Gastroesophageal sphincter (tissue), 4 donors: ENCODE measurements at regions not wholly inside any gene's neighbourhood (a gene's known extent, or its start where the extent isn't known, plus 50 kb on each side); places are given as distances from the start of the nearest gene placed in this dataset.

Experiments
- ATAC-seq: fragments of 150-250 bp; one replicate; pipeline ENCODE4 v1.9.1; 2016; ENCODE audit warnings: mild to moderate bottlenecking, moderate library complexity
- H3K27ac ChIP-seq, 4 donors: fragments of 200-600 bp; sonication (generic) in 3 of 4; 1 replicate in 3 of 4; 2 replicates in 1 of 4; pipeline ENCODE4 v1.5.1; 2016 to 2019
- H3K27me3 ChIP-seq: fragments of 200-600 bp; sonication (generic); one replicate; pipeline ENCODE4 v1.5.1; 2019
- H3K36me3 ChIP-seq, 2 donors: fragments of 200-600 bp; sonication (generic); one replicate each; pipeline ENCODE4 v1.5.1; 2019; ENCODE audit warnings: control low read depth in 1 of 2
- H3K4me1 ChIP-seq, 3 donors: fragments of 200-600 bp; sonication (generic); 1 replicate in 2 of 3; 2 replicates in 1 of 3; pipeline ENCODE4 v1.5.1; 2016 to 2019; ENCODE audit warnings: control low read depth in 2 of 3
- H3K4me3 ChIP-seq, 2 donors: fragments of 200-600 bp; sonication (generic); one replicate each; pipeline ENCODE4 v1.5.1; 2019; ENCODE audit warnings: mild to moderate bottlenecking in 1 of 2, moderate library complexity in 1 of 2
- H3K9me3 ChIP-seq, 3 donors: fragments of 200-600 bp; sonication (generic); one replicate each; pipeline ENCODE4 v1.5.1; 2017 to 2019; ENCODE audit warnings: control low read depth in 2 of 3
- EP300 ChIP-seq: sonication (generic); formaldehyde crosslinking; IDR thresholded peaks from one replicate; pipeline ENCODE4 v1.6.1; 2017; ENCODE audit warnings: antibody characterized with exemption, mild to moderate bottlenecking
- POLR2A ChIP-seq, 2 donors: fragments of 450-650 bp; IDR thresholded peaks; one replicate each; pipeline ENCODE4 v1.6.1; 2017; ENCODE audit warnings: antibody characterized with exemption in 2 of 2, mild to moderate bottlenecking in 2 of 2, moderate library complexity in 1 of 2
- POLR2AphosphoS5 ChIP-seq: sonication (generic); formaldehyde crosslinking; IDR thresholded peaks from one replicate; pipeline ENCODE4 v1.6.1; 2017; ENCODE audit warnings: antibody characterized with exemption
- WGBS, 2 donors: methylation state at CpG; one replicate each; pipeline ENCODE4 v1.1.5; 2018; ENCODE audit warnings: low coverage in 1 of 2; 5-methylcytosine and 5-hydroxymethylcytosine counted together
- TF ChIP-seq, protein P1 (sequence below), 4 experiments: fragments of 200-600 bp in 2 of 4; fragments of 450-650 bp in 2 of 4; sonication (generic) in 1 of 4; IDR thresholded peaks; one replicate each; pipeline ENCODE4 v1.5.1; 2017 to 2019; ENCODE audit warnings: antibody characterized with exemption in 4 of 4, mild to moderate bottlenecking in 2 of 4, moderate library complexity in 2 of 4

DNA sequence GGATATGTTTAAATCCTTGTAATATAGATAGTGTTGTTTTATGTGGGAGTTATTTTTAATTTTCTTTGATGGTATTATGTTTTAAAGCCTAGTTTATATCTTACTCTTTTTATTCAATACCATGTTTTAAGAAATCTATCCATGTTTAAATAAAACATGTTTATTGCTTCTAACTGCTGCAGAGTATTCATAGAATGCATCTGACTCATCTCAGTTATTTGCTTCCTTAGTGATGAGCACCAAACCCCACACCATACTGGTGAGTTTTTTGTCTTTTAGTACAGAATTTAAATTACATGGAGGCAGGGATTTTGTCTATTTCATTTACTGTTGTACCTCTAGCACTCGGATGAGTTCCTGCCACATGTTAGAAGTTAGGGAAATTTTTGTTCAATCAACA, 209.2 kb downstream of the NSUN3 start:
- TF ChIP-seq POLR2AphosphoS5 (no peak), POLR2A (IDR thresholded peaks at IDR 0.05) (no peak), EP300 (no peak)
- TF ChIP-seq, protein P1, sequence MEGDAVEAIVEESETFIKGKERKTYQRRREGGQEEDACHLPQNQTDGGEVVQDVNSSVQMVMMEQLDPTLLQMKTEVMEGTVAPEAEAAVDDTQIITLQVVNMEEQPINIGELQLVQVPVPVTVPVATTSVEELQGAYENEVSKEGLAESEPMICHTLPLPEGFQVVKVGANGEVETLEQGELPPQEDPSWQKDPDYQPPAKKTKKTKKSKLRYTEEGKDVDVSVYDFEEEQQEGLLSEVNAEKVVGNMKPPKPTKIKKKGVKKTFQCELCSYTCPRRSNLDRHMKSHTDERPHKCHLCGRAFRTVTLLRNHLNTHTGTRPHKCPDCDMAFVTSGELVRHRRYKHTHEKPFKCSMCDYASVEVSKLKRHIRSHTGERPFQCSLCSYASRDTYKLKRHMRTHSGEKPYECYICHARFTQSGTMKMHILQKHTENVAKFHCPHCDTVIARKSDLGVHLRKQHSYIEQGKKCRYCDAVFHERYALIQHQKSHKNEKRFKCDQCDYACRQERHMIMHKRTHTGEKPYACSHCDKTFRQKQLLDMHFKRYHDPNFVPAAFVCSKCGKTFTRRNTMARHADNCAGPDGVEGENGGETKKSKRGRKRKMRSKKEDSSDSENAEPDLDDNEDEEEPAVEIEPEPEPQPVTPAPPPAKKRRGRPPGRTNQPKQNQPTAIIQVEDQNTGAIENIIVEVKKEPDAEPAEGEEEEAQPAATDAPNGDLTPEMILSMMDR (IDR thresholded peaks at IDR 0.05), result no peak
- Histone ChIP-seq H3K4me1 (no peaks in the 10 kb centered on the region), H3K27ac (no peak overlapping the region), H3K9me3 (no peaks in the 10 kb centered on the region), H3K36me3 (no peaks in the 10 kb centered on the region), H3K4me3 (no peak overlapping the region), H3K27me3 (no peaks in the 10 kb centered on the region)
- WGBS, 2 donors, result 80 to 100% methylated on average over 1 of the region's 1 CpG
- ATAC-seq, result no peak

DNA sequence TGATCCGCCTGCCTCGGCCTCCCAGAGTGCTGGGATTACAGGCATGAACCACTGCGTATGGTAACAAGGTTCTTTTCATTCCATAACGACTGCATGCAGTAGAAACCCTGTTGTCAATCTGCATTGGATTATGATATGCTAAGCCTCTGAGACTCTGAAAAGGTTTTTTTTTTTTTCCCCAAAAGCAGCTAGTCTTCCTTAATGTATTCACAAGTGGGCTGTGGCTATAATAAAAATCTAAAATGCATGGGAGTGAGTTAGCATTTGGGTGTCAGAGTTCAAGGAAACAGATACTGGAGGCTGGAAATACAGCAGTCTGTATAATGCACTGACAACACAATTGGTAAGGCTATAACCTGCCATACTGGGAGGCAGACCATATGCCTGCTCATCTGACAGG, 218.1 kb downstream of the NSUN3 start:
- H3K9me3 ChIP-seq, result no peaks in the 10 kb centered on the region
- TF ChIP-seq POLR2A (IDR thresholded peaks at IDR 0.05), result no peak
- TF ChIP-seq POLR2AphosphoS5, result no peak
- TF ChIP-seq, protein P1 (IDR thresholded peaks at IDR 0.05), result no peak
- no peak for TF ChIP-seq EP300
- H3K36me3 ChIP-seq, result no peaks in the 10 kb centered on the region
- 86 to 96% methylated on average over 4 of the region's 4 CpGs for WGBS, 2 donors
- no peaks in the 10 kb centered on the region for H3K27me3 ChIP-seq
- H3K4me3 ChIP-seq, result no peak overlapping the region
- H3K4me1 ChIP-seq, result no peaks in the 10 kb centered on the region
- H3K27ac ChIP-seq, result no peak overlapping the region
- no peak for ATAC-seq

DNA sequence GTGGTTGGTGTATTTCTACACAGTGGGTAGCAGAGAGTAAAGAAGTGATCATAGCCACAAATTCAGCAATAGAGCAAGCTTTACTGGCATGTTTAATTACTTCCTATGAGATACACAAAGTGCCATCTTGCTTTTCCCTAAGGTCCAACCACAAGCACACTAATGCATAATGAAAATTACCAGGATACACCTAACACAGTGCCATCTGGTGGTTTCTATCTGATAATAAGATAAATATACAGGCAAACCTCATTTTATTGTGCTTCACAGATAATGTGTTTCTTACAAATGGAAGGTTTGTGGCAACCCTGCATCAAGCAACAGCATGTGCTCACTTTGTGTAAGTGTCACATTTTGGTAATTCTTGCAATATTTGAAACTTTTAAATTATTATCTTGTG, 223.0 kb downstream of the NSUN3 start:
- Histone ChIP-seq H3K36me3 (no peaks in the 10 kb centered on the region), H3K4me1 (no peaks in the 10 kb centered on the region), H3K4me3 (no peak overlapping the region), H3K9me3 (no peaks in the 10 kb centered on the region), H3K27me3 (no peaks in the 10 kb centered on the region), H3K27ac (no peak overlapping the region)
- no peak for ATAC-seq
- no peak for TF ChIP-seq POLR2A (IDR thresholded peaks at IDR 0.05)
- TF ChIP-seq EP300, result no peak
- TF ChIP-seq, protein P1 (IDR thresholded peaks at IDR 0.05), result no peak
- no peak for TF ChIP-seq POLR2AphosphoS5

DNA sequence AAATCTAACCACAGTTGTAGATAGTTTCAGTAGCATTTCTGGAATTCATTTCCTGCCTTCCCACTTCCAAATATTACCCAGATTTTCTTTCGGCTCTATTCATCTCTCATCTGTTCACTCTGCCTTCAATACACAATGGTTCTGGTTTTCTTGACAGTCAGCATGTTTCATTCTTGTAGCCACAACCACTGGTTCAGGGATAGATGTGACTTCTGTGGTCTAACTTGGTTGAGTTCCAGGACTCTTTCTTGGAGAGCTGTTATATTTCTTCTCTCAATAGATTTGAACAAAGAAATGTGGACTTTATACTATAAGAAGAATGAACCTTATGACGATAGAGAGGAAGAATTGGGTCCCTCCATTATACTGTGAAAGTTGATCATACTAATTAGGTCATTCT, 228.8 kb downstream of the NSUN3 start:
- Histone ChIP-seq H3K9me3 (no peaks in the 10 kb centered on the region), H3K36me3 (no peaks in the 10 kb centered on the region), H3K27ac (no peak overlapping the region), H3K4me3 (no peak overlapping the region), H3K27me3 (no peaks in the 10 kb centered on the region), H3K4me1 (no peaks in the 10 kb centered on the region)
- WGBS, 2 donors, result 68 to 73% methylated on average over 2 of the region's 2 CpGs
- no peak for TF ChIP-seq POLR2A (IDR thresholded peaks at IDR 0.05)
- TF ChIP-seq POLR2AphosphoS5, result no peak
- ATAC-seq, result no peak

DNA sequence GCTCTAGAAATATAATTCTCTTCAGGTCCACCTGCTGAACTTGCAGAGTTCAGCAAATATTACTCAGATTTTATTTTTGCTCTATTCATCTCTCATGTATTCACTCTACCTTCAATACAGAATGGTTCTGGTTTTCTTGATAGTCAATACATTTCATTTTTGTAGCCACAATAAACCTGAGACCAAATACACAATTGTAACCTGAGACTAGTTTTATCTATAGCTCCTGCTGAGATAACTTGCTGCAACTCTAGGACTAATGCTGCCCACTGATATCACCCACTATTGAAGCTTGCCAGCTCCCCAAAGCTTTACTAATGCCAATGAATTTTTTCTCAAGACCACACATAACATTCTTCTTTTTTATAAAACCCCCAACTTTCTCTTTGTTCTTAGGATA, 229.3 kb downstream of the NSUN3 start:
- no peaks in the 10 kb centered on the region for H3K27me3 ChIP-seq
- no peaks in the 10 kb centered on the region for H3K36me3 ChIP-seq
- no peak overlapping the region for H3K27ac ChIP-seq
- no peak overlapping the region for H3K4me3 ChIP-seq
- H3K4me1 ChIP-seq, result no peaks in the 10 kb centered on the region
- TF ChIP-seq EP300, result no peak
- no peak for TF ChIP-seq POLR2A (IDR thresholded peaks at IDR 0.05)
- TF ChIP-seq POLR2AphosphoS5, result no peak
- TF ChIP-seq, protein P1 (IDR thresholded peaks at IDR 0.05), result no peak
- ATAC-seq, result no peak
- no peaks in the 10 kb centered on the region for H3K9me3 ChIP-seq

DNA sequence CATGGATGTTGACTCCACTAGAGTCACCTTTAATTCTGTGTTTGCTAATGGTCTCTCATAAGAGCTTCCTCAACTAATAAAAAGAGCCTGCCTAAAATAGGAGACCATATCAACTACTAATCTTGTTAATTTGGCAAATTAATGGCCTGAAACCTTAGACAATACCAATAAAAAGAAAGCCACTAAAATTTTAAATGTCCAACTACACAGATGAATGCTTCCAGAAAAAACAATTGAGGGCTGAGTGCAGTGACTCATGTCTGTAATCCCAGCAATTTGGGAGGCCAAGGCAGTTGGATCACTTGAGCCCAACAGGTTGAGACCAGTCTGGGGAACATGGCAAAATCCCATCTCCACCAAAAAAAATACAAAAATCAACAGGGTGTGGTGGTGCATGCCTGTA, 230.9 kb downstream of the NSUN3 start:
- H3K9me3 ChIP-seq, result no peaks in the 10 kb centered on the region
- H3K27me3 ChIP-seq, result no peaks in the 10 kb centered on the region
- H3K27ac ChIP-seq, result no peak overlapping the region
- TF ChIP-seq, protein P1 (IDR thresholded peaks at IDR 0.05), result no peak
- TF ChIP-seq POLR2A (IDR thresholded peaks at IDR 0.05), result no peak
- no peak for TF ChIP-seq POLR2AphosphoS5
- TF ChIP-seq EP300, result no peak
- no peaks in the 10 kb centered on the region for H3K4me1 ChIP-seq
- no peak overlapping the region for H3K4me3 ChIP-seq
- no peaks in the 10 kb centered on the region for H3K36me3 ChIP-seq
- ATAC-seq, result no peak
